HG03520 (cell line): ENCODE measurements at regions not wholly inside any gene's neighbourhood (a gene's known extent, or its start where the extent isn't known, plus 50 kb on each side); places are given as distances from the start of the nearest gene placed in this dataset.
"Not testable (repeated sequence)": the region's sequence is repeated elsewhere in the genome, so short reads cannot be mapped to it uniquely, and the experiment has no call there.

Source experiments
- ATAC-seq: cut with Tn5 transposase; IDR thresholded peaks from one replicate; pipeline ENCODE4 v1.9.1; 2021; ENCODE audit warnings: mild to moderate bottlenecking, moderate library complexity; ENCODE audit not compliant: unreplicated experiment

DNA sequence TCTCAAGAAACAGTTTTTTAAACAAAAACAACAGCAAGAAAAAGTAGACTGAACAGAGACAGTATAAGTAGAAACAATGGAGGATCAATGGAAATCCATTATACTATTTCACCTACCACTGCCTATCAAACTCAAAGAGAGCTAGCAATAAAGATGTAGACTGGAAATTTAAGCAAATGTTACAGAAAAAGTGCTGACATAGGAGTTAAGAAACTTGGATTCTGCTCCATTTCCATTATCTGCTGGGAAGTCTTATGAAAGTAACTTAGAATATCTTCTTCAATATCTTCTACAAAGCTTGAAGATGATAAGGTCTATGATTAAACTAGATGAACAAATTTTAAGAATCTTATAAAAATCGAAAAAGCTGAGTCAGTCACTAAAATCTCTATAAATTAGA lies 1469.8 kb upstream of the C9orf72 start:
- ATAC-seq = no peak

DNA sequence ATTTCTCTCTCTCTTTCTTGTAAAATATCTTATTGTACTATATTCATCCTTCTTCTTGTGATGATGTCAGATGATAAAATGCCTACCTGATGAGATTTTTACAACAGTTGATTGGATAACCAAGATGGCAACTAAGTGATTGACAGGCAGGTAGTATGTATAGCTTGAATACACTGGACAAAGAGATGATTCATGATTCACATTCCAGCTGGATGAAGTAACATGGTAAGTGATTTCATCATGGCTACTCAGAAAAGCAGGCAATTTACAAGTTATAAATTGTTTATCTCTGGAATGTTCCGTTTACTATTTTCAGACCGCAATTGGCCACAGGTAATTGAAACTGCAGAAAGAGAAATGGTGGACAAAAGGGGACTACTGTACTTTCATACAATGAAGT lies 1471.7 kb upstream of the C9orf72 start:
- ATAC-seq = no peak

DNA sequence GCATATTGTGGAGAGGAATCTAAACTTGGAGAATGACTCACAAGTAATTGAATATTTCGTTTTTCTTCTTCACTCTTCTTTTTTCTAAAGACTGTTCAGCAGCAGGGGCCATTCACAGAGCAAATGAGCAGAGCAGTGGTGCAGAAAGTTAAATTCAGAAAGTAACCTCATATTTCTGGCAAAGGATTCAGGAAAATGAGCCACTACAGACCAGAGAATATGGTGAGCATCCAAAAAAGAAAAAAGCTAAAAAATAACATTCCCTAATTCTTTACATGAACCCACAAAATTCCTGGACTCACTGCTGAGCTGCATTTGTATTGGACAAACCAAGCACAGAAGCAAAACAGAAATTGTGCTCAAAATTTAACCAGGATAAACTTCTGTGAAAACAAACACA lies 1486.8 kb upstream of the C9orf72 start:
- no peak for ATAC-seq

DNA sequence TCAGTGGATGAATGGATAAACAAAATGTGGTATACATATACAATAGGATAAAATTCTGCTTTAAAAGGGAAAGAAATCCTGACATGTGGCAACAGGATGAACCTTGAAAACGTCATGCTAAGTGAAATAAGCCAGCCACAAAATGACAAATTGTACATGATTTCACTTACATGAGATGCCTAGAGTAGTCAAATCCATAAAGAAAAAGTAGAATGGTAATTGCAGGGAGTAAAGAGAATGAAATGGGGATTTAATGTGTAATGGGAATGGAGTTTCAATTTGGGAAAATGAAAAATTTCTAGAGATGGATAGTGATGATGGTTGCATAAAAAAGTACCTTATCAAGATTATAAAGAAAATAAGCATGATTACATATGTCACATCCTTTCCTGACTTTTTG lies 1489.2 kb upstream of the C9orf72 start:
- no peak for ATAC-seq

DNA sequence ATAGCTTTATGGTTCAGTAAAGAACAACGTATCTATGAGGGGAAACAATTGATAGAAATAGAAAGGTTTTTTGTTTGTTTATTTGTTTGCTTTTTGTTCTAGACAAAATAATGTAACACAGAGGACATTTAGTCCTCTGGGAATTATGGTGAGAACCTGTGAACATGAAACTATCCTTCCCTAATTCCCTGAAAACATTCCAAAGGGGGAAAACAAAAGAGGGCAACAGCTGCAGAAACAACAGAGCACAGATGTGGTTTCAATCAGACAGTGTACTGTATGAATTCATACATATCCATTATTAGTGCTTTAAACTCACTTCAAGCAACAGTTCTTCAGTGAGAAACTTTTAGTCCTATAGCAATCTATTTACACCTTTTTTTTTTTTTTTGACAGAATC lies 1489.8 kb upstream of the C9orf72 start:
- no peak for ATAC-seq

DNA sequence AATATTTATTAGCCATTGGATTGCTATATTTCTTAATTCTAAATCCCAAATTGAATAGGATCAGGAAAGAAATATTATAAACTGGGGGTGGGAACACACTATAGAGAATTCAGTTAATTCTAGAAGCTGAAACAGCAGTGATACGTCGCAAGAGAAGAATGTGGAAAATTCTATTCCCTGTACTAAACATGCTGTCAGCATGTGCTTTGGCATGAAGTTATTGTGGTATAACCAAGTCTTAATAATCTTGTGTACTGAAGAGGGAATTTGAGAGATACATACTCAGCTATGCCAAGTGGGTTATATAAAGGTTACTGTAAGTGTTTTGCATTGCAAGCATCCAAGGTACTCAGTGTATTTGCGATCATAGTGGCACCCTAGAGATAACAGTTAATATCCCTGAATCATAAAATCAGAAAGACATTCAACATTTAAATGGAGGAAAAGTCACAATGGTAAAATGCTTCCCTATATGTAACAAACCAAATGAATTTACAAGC lies 1492.9 kb upstream of the C9orf72 start:
- ATAC-seq = no peak

DNA sequence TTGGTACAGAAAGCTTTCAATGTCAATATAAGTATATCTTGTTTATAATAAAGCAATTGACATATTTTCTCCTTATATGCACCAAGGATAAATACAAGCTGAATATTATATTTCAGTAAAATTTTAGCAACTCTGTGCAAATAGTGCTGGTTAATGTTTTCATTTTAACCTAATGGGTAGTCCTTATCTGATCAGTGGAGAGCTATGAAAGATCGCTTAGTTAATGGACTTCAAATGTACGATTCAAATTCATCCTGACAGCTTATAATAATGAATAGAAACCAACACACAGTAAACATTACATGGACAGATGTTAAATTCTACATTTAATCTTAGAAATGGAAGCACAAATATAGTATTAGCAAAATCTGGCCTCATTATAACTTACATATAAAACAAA lies 1495.2 kb upstream of the C9orf72 start:
- no peak for ATAC-seq

DNA sequence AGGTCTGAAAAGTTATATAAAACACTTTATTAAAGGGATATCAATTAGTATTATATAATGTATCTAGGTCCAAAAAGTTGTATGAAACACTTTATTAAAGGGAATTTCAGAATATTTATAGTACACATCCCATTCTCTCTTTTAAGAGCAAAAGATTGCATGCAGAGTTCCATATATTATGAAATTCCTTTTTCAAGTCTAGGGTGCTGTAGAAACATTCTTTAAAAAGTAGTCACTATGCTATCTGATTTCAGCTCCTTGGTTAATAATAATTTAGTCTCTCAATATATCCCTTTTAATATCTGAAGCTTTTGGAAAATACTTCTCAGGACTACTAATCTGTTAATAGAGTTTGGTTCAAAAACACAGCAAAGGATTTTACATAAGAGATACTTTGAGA lies 1496.1 kb upstream of the C9orf72 start:
- no peak for ATAC-seq

DNA sequence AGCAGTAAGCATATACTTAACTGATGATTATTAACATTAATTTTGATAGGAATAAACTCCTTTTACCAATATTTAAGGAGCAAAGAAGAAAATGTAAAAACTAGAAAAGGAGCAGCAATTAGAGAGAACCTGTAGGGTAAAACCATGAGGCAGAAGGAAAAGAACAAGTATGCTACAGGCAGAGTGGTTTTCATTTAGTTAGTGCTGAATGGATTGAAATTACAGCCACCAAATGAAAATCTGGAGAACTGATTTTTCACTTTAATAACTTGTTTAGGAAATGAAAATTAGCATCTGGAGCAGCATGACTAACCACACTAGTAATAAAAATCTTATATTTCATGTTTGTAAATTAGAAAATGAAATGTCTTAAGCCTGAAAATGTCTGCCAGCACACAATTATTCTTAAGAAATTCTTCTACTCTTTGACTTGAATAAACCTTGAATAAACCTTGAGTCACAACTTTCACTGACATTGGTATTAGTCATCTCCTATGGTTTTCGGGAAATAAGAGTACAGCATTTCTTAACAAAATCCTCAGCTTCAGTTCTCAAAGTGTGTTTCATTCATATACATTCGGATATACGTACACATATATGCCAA lies 1504.9 kb upstream of the C9orf72 start:
- ATAC-seq = no peak

DNA sequence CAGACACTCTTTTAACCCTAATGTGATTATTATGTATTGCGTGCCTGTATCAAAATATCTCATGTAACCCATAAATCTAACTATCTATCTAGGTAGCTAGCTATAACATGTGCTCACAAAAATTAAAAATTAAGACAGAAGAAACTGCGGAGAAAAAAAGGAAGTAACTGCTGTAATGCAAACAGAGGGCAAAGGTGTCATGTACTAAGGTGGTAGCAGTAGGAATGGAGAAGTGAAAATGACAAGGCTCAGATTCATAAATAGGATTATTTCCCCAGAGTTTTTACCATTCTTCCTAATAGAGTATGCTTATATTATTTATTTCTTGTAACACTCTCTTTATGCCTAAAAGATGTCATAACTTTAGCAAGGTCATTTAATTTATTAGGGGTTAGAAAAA lies 1527.5 kb upstream of the C9orf72 start:
- no peak for ATAC-seq

DNA sequence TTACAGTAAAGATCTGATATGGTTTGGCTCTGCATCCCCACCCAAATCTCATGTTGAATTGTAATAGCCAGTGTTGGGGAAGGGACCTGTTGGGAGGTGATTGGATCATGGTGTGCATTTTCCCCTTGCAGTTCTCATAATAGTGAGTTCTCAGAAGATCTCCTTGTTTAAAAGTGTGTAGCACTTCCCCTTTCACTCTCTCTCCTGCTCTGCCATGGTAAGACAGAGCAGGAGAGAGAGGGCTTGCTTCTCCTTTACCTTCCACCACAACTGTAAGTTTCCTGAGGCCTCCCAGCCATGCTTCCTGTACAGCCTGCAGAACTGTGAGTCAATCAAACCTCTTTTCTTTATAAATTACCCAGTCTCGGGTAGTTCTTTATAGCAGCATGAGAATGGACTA lies 1530.9 kb upstream of the C9orf72 start:
- not testable (repeated sequence) for ATAC-seq

DNA sequence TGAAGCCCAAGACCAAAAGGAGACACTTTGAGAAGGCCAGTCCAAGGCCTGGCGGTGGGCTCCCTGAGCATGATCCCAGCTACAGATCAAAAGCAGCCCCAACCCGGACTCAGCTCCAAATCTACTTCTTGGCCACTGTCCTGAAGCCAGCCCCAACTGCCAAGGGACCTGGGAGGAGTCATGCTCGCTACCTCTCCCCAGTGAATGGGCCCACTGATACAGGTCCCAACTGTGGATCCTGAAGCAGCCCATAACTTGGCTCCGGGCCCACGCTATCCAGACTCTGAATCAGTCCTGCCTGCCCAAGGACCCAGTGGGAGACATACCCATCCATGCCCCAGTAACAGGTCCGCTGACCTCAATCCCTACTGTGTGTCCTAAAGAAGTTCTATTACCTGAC lies 1545.3 kb upstream of the C9orf72 start:
- no peak for ATAC-seq

DNA sequence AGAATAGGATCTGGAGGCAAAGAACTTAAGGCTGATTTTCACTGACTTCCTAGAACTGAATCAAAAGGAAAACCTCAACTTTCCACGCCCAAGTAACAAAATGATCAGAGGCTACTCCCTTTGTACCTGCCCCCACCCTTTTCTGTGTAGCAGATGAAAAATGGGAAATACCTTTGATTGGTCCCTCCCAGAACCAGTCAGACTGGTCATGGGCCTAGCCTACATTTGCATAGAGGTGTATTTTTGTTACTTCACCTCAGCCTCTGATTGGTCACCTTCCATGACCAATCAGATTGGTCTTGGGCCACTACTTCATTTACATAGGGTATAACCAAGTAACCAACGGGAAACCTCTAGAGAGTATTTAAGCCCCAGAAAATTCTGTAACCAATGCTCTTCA lies 1553.5 kb upstream of the C9orf72 start:
- no peak for ATAC-seq

DNA sequence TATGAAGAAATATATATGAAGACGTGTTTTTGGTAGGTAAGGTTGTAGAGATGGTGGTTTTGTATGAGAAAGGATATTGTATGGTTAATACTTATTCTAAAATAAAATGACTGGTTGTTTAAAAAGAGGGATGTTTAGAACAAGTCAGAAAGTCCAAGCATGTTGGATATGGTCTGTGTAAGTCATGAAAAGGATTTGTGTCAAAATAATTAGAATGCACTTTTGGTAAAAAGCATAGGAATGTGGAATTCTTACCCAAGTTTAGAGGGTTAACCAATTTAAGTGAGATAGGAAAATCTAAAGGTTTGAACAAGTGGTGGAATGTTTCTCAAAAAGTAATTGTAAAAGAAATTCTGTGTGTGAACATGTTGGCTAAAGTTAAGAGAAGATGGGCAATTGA lies 1556.5 kb upstream of the C9orf72 start:
- no peak for ATAC-seq

DNA sequence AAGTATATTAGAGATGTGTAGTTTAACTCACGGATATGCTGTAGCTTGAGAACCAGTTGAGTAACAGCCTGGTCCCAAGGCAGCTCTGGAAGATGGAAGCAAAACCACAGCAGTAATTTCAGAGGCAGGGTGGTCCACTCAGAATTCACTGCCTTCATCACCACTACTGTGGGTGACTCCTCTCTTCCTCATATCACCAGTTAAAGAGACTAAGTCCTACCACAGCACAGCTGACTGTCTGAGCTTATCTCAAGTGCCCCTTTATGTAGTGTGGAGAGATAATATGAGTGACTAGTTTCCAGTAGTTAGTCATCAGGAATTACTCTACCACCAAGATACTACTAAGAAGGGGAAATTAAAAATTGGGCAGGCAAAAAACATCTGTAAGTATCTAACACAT lies 1571.2 kb upstream of the C9orf72 start:
- no peak for ATAC-seq

DNA sequence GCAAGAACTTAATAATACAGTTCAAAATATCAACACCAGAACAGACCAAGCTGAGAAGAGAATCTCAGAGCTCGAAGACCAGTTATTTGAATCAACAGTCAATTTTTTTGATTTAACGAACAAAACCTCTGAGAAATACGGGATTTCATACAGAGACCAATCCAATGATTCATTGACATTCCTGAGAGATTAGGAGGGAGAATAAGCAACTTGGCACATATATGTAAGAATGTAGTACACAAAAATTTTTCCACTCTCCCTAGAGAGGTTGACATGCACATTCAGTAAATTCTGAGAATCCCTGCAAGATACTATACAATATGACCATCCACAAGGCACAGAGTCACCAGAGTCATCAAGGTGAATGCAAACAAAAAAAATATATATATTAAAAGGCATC lies 1577.3 kb upstream of the C9orf72 start:
- no peak for ATAC-seq

DNA sequence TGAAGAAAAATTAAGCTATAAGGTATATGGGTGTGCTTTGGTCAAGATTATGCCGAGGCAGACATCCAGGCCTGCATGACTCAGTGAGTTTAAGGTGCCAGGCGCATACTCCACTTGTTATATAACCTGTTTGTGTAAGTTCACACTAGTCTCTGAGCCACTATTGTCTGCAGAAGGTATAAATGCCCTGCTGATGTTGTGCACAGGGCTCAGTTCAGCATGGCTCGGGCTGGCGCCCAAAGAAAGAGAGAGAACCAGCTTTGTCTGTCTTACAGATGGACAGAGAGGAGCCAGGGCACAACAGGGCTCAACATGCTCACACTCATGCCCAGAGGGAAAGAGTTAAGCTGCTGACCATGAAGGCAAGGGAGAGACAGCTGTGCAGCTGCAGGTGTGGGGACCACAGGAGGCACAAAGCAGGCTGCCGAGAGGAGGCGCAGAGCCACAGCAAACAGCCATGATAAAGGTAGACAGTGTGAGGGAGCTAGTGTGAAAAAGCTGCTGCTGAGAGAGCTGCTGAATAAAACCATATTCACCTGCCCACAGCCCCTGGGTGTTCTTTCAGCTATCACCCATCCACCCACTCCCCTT lies 1587.6 kb upstream of the C9orf72 start:
- no peak for ATAC-seq

DNA sequence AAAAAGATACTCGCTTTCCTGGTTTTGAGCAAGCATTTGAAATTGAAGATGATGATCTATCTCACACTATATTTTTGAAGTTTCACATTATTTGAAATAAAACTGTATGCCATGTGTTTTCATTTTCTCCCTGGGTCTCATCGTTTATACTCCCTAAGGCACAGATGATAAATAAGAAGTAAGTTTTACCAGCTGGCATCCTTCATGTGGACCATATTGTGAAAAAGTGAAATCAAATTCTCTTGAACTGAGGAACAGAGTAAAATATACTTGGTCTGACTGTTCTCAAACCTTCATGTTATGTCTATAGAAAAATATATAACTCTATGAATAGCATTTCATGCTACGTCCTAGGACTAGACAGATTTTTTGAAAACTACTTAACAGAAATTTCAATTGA lies 1600.9 kb upstream of the C9orf72 start:
- no peak for ATAC-seq

DNA sequence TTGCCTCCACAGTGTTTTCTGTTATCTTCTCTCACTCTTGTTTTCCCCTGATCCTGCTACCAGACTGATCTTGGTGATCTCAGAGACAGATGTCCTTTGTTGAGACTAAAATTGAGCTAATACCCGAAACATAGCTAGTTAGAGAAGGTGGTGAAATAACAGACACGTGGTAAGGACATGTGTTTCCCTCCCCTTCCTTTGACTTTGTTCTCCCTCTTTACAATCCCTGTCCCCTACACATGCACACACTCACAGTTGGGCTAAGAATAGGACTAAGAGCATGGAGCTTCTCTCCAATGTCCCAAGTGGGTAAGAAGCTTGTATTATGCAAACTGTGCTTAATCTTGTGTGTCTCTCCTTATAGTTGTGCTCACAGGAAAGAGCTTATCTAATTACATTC lies 1603.0 kb upstream of the C9orf72 start:
- no peak for ATAC-seq

DNA sequence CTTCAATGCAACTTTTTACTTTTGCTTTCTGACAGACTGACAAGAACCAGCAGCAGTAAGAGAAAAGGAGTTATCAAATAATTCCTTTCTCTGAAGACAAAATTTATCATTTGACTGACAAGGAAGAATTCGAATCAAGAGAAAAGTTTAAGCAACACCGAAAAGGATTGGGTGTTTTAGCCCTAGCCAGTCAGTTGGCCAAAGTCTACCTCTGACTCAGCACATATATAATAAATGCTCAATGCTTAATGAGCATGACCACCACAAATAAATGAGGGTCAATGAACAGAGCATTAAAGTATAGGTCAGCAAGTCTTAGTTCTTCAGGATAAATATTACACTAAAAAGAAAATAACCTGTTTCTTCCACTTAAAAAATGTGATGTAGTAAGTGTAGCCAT lies 1603.5 kb upstream of the C9orf72 start:
- no peak for ATAC-seq

DNA sequence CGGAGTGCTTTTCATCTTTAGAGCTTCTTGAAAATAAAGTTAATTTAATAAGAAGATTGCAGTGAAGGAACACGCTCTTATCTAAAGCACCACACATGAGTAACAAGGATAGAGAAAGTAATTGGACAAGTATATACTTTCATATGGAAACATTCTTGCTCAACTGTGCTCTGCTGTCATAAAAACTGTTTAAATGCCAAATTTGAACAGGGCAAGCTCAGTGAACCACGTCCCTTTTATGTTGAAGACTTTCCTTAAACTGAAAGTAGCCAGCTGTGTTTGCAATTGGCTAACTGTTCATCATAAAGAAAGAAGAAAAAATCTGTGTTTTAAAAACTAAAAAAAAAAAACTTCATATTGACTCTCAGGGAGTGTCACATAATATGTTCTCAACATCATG lies 1610.7 kb upstream of the C9orf72 start:
- no peak for ATAC-seq

DNA sequence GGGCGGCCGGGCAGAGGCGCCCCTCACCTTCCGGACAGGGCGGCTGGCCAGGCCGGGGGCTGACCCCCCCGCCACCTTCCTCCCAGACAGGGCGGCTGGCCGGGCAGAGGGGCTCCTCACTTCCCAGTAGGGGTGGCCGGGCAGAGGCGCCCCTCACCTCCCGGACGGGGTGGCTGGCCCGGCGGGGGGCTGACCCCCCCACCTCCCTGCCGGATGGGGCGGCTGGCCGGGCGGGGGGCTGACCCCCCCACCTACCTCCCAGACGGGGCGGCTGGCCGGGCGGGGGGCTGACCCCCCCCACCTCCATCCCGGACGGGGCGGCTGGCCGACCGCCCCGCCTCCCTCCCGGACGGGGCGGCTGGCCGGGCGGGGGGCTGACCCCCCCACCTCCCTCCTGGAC lies 1615.5 kb upstream of the C9orf72 start:
- not testable (repeated sequence) for ATAC-seq

DNA sequence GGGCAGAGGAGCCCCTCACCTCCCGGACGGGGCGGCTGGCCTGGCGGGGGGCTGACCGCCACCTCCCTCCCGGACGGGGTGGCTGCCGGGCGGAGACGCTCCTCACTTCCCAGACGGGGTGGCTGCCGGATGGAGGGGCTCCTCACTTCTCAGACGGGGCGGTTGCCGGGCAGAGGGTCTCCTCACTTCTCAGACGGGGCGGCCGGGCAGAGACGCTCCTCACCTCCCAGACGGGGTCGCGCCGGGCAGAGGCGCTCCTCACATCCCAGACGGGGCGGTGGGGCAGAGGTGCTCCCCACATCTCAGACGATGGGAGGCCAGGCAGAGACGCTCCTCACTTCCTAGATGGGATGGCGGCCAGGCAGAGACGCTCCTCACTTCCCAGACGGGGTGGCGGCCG lies 1615.9 kb upstream of the C9orf72 start:
- ATAC-seq = not testable (repeated sequence)
